ENCODE measurements at regions not wholly inside any gene's neighbourhood (a gene's known extent, or its start where the extent isn't known, plus 50 kb on each side); places are given as distances from the start of the nearest gene placed in this dataset.

GRCh38 chr9:95776176-95776575, 99.3 kb upstream of the ERCC6L2 start:
- TF ChIP-seq, protein P1, sequence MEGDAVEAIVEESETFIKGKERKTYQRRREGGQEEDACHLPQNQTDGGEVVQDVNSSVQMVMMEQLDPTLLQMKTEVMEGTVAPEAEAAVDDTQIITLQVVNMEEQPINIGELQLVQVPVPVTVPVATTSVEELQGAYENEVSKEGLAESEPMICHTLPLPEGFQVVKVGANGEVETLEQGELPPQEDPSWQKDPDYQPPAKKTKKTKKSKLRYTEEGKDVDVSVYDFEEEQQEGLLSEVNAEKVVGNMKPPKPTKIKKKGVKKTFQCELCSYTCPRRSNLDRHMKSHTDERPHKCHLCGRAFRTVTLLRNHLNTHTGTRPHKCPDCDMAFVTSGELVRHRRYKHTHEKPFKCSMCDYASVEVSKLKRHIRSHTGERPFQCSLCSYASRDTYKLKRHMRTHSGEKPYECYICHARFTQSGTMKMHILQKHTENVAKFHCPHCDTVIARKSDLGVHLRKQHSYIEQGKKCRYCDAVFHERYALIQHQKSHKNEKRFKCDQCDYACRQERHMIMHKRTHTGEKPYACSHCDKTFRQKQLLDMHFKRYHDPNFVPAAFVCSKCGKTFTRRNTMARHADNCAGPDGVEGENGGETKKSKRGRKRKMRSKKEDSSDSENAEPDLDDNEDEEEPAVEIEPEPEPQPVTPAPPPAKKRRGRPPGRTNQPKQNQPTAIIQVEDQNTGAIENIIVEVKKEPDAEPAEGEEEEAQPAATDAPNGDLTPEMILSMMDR (IDR thresholded peaks at IDR 0.05) = no peak
- Mint-ChIP-seq H3K9me3 (peaks cover 0 to 2% (median 0%) of the 10 kb centered on the region in 7 donors), H3K4me3 (no peak overlapping the region), H3K27ac (no peak overlapping the region), H3K4me1 (no peaks in the 10 kb centered on the region), H3K27me3 (ENCODE audit: low read depth in 3 of 3) (peaks cover 22 to 34% (median 26%) of the 10 kb centered on the region in 3 donors), H3K36me3 (no peaks in the 10 kb centered on the region)
- intact Hi-C loops (cut with micrococcal nuclease) = no loop called here
- Histone ChIP-seq H3K27ac (ENCODE audit: low read depth in 1 of 2, low read length in 2 of 2) (no peak overlapping the region), H3K9ac (ENCODE audit: insufficient read depth, low read length, poor library complexity, severe bottlenecking) (no peak overlapping the region), H3K79me2 (ENCODE audit: insufficient read depth, low read length) (no peaks in the 10 kb centered on the region), H3K9me3 (replicated peaks in 1 of 2; ENCODE audit: control insufficient read depth in 1 of 2, insufficient read depth in 1 of 2, low read length in 2 of 2) (no peaks in the 10 kb centered on the region), H3K4me1 (ENCODE audit: control insufficient read depth in 1 of 2, insufficient read depth in 2 of 2, low read length in 2 of 2) (no peaks in the 10 kb centered on the region), H3K36me3 (replicated peaks in 1 of 2; ENCODE audit: control insufficient read depth in 1 of 2, insufficient read depth in 2 of 2, low read length in 2 of 2) (no peaks in the 10 kb centered on the region), H3K4me2 (replicated peaks; ENCODE audit: extremely low read depth, low read length, poor library complexity, severe bottlenecking) (no peak overlapping the region), H3K27me3 (ENCODE audit: control insufficient read depth in 2 of 2, insufficient read depth in 2 of 2, low read length in 2 of 2) (peaks cover 2 to 21% of the 10 kb centered on the region in 2 donors), H4K20me1 (ENCODE audit: insufficient read depth, low read length) (no peaks in the 10 kb centered on the region), H3K4me3 (replicated peaks in 1 of 3; ENCODE audit: low read depth in 2 of 3, low read length in 3 of 3) (no peak overlapping the region), H2AFZ (ENCODE audit: insufficient read depth, low read depth, low read length, poor library complexity, severe bottlenecking) (no peak overlapping the region)
- no peak for DNase-seq

DNA sequence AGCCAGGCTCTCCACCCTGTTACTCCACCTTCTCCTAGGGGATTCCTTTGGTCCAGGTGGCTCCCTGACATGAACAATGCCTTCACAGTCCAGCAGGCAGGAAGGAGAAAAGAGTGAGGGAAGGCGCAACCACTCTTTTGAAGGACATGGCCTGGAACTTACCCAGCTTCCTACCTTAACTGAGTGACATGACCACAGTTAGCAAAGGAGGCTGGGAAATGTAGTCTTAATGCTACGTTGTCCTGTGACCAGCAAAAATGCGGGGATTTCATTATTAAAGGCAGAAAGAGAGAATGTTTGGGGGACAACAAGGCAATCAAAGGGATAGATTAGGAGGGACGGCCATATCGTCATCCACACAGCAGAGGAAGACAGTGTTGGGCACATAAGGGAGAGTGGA, 100.3 kb upstream of the ERCC6L2 start:
- no peaks in the 10 kb centered on the region for H3K36me3 ChIP-seq (replicated peaks in 1 of 2; ENCODE audit: control insufficient read depth in 1 of 2, insufficient read depth in 2 of 2, low read length in 2 of 2)
- H3K27ac Mint-ChIP-seq = no peak overlapping the region
- H3K27me3 Mint-ChIP-seq (ENCODE audit: low read depth in 3 of 3) = peaks cover 32 to 41% (median 33%) of the 10 kb centered on the region in 3 donors
- H4K20me1 ChIP-seq (ENCODE audit: insufficient read depth, low read length) = no peaks in the 10 kb centered on the region
- H3K4me1 Mint-ChIP-seq = no peaks in the 10 kb centered on the region
- H3K4me3 Mint-ChIP-seq = no peak overlapping the region
- WGBS (ENCODE audit: insufficient coverage) = 88% methylated on average over 4 of the region's 5 CpGs
- H3K4me1 ChIP-seq (ENCODE audit: control insufficient read depth in 1 of 2, insufficient read depth in 2 of 2, low read length in 2 of 2) = no peaks in the 10 kb centered on the region
- no peak for DNase-seq
- H3K27ac ChIP-seq (ENCODE audit: low read depth in 1 of 2, low read length in 2 of 2) = no peak overlapping the region
- no peak overlapping the region for H3K4me3 ChIP-seq (replicated peaks in 1 of 3; ENCODE audit: low read depth in 2 of 3, low read length in 3 of 3)
- TF ChIP-seq, protein P1 (IDR thresholded peaks at IDR 0.05) = no peak
- no peak overlapping the region for H3K9ac ChIP-seq (ENCODE audit: insufficient read depth, low read length, poor library complexity, severe bottlenecking)
- H3K9me3 Mint-ChIP-seq = peaks cover 0 to 2% (median 0%) of the 10 kb centered on the region in 7 donors
- H3K4me2 ChIP-seq (replicated peaks; ENCODE audit: extremely low read depth, low read length, poor library complexity, severe bottlenecking) = no peak overlapping the region
- intact Hi-C loops (cut with micrococcal nuclease) = no loop called here
- H3K27me3 ChIP-seq (ENCODE audit: control insufficient read depth in 2 of 2, insufficient read depth in 2 of 2, low read length in 2 of 2) = peaks cover 6 to 30% of the 10 kb centered on the region in 2 donors
- H3K79me2 ChIP-seq (ENCODE audit: insufficient read depth, low read length) = no peaks in the 10 kb centered on the region
- H2AFZ ChIP-seq (ENCODE audit: insufficient read depth, low read depth, low read length, poor library complexity, severe bottlenecking) = no peak overlapping the region
- H3K36me3 Mint-ChIP-seq = no peaks in the 10 kb centered on the region
- no peaks in the 10 kb centered on the region for H3K9me3 ChIP-seq (replicated peaks in 1 of 2; ENCODE audit: control insufficient read depth in 1 of 2, insufficient read depth in 1 of 2, low read length in 2 of 2)
